ENCODE measurements at regions not wholly inside any gene's neighbourhood (a gene's known extent, or its start where the extent isn't known, plus 50 kb on each side); places are given as distances from the start of the nearest gene placed in this dataset.

DNA sequence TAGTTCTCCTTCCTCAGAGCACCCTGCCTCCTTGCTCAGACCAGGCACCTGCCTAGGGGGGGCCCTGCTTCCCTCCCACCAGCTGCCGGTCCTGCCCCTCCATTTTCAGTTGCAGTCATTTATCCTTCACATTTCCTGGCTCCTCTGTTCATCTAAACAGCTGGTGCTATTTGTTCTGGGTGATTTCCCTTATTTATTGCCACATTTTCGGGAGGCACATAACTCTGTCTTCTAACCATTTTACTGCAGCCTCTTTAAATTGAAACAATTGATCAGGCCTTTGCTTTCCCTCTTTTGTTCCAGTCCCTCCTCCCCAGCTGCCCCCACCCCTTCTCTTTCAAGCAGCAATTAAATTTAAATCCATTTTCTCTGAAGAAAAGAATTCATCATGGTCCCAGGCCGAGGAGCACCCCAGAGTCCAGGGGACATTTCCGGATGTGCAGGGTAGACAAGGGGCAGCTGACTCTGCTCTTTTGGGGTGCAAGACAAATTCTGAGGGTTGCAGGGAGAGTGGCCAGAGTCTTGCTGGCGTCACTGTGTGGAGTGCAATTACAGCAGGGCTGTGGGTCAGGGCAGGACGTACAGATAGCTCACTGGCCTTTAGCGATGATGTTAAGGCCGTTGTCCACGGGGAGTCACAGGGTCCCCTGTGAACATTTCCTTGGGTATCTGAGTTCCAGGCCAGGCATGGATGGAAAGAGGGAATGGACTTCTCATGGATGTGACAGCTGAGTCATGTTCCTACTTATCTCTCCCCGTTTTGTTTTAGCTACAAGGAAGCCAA, 476.4 kb downstream of the TBC1D22A start:
- Histone ChIP-seq H3K9ac (no peak overlapping the region), H3K36me3 (no peaks in the 10 kb centered on the region; a peak in 1 of 22 replicates), H3K4me1 (peaks cover 0 to 19% (median 8%) of the 10 kb centered on the region in 10 experiments; a peak in 11 of 20 replicates), H4K20me1 (no peaks in the 10 kb centered on the region), H3K4me3 (no peak overlapping the region), H3K27ac (no peak overlapping the region), H3K9me3 (replicated peaks in 1 of 11) (peaks cover 7 to 20% (median 16%) of the 10 kb centered on the region in 11 experiments), H3K27me3 (no peaks in the 10 kb centered on the region), H3K4me2 (no peak overlapping the region; a peak in 1 of 22 replicates)
- TF ChIP-seq Cebpa-rat (IDR thresholded peaks at IDR 0.05), result no peak

DNA sequence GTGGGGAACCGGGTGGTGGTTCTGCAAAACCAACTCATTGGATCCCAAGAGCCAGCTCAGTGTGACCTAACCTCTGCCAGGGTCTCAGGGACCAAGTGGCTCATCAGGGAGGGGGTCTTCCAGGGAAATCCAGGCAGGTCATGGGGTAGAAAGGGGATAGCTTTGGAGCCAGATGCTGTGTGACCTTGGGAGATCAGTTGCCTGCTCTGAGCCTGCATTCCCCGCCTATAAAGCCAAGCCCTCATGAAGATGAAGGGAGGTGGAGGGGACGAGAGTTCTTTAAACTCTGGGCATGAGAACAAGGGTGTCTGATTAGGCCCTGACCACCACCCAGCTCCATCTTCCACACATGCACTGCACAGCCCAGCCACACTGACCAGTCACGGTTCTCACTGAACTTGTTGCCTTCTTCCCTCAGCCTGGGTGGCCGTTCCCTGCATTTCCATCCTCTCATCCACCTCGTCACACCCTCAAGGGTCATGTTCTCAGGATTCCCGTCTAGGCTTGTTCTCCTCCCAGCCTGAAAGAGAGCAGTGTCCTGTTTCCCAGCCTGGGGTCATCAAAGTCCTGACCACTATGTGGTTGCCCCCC, 475.5 kb downstream of the TBC1D22A start:
- no peak for TF ChIP-seq Cebpa-rat (IDR thresholded peaks at IDR 0.05)
- no peak overlapping the region for H3K27ac ChIP-seq
- H3K27me3 ChIP-seq, result no peaks in the 10 kb centered on the region
- no peak overlapping the region for H3K9ac ChIP-seq
- no peak overlapping the region for H3K4me3 ChIP-seq
- peaks cover 0 to 19% (median 8%) of the 10 kb centered on the region in 10 experiments; a peak in 11 of 20 replicates for H3K4me1 ChIP-seq
- H3K9me3 ChIP-seq (replicated peaks in 1 of 11), result peaks cover 16 to 23% (median 20%) of the 10 kb centered on the region in 11 experiments
- H3K4me2 ChIP-seq, result no peak overlapping the region
- H3K36me3 ChIP-seq, result no peaks in the 10 kb centered on the region; a peak in 2 of 22 replicates
- H4K20me1 ChIP-seq, result no peaks in the 10 kb centered on the region

DNA sequence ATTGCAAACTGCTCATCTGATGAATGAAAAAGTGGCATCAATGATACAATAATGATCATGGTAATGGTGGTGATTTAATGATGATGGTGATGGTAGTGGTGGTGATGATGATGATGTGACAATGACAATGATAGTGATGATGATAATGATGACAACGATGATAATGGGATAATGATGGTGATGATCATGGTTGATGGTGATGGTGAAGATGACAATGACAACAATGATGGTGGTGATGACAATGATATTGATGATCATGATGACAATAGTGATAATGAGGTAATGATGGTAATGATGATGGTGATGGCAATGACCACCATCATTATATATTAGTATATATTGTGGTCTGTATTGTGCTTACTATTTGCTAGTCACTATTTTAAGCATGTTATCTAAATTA, 474.3 kb downstream of the TBC1D22A start:
- no peaks in the 10 kb centered on the region; a peak in 2 of 22 replicates for H3K36me3 ChIP-seq
- no peak overlapping the region for H3K4me2 ChIP-seq
- no peak overlapping the region for H3K4me3 ChIP-seq
- H3K27me3 ChIP-seq, result no peaks in the 10 kb centered on the region
- no peaks in the 10 kb centered on the region for H4K20me1 ChIP-seq
- peaks cover 0 to 19% (median 8%) of the 10 kb centered on the region in 10 experiments; a peak in 11 of 20 replicates for H3K4me1 ChIP-seq
- H3K9ac ChIP-seq, result no peak overlapping the region
- peaks cover 26 to 35% (median 29%) of the 10 kb centered on the region in 11 experiments for H3K9me3 ChIP-seq (replicated peaks in 1 of 11)
- TF ChIP-seq Cebpa-rat (IDR thresholded peaks at IDR 0.05), result no peak
- no peak overlapping the region for H3K27ac ChIP-seq

DNA sequence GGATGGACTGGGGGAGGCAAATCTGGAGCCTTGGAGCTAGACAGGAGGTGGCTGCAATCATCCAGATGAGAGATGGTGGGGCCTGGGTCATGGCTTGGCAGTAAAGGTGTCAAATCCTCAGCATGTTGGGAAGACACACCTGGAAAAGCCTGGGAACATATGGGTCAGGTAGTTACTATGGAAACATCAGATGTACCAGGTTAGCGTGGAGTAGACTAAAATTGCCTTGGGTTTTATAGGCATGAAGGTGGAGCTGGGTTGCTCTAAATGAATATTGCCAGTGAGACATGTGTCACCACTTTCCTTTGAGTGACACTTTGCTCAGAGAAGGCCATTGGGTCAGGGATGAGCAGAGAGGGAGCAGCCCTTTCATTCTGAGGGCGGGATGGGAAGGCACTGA, 473.7 kb downstream of the TBC1D22A start:
- H3K27me3 ChIP-seq, result no peaks in the 10 kb centered on the region
- no peak for TF ChIP-seq Cebpa-rat (IDR thresholded peaks at IDR 0.05)

DNA sequence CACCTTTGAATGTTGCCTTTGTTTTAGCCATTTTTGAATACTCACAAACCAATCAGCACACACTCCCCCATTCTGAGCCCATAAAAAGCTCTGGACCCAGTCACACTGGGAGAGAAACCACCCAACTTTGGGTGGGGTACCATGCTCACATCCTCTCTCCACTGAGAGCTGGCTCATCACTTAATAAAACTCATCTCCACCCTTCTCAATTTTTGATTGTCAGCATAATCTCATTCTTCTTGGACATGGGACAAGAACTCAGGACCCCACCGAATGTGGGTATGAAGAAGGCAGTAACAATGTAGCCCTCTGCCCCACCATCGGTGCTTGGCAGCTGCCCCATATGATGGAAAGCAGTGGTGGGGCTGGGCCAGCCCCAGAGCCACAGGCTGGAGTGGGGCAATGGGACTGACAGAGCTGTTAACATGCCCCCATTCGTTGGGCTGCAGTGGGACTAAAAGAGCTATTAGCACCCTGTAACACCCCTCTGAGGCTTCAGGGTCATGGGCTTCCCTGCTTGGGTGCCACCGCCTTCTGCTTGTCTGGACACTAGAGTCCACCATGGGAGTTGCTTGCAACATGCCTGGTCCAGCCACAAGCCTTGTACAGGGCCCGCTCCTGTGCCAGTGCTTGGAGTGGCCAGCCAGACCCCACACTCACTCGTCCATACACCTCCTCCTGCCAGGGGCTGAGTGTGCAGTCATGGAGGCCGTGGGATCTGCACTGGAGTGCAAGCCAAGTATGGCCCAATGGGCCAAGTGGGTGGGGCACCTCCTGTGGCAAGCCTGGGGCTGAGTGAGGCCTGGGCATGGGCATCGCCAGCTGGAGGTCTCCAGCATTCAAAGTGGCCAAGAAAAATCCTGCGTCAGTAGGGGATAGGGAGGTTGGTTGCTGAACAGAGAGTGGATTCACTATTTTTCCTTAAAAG, 471.1 kb downstream of the TBC1D22A start:
- Histone ChIP-seq H3K4me1 (peaks cover 0 to 3% (median 0%) of the 10 kb centered on the region in 10 experiments; a peak in 1 of 20 replicates), H3K36me3 (no peaks in the 10 kb centered on the region; a peak in 2 of 22 replicates), H3K4me3 (peak overlapping the region in 1 of 10 experiments; percentile 2; a peak in 2 of 20 replicates), H3K27me3 (no peaks in the 10 kb centered on the region), H3K27ac (no peak overlapping the region), H3K9me3 (replicated peaks in 1 of 11) (peaks cover 29 to 38% (median 33%) of the 10 kb centered on the region in 11 experiments), H3K4me2 (no peak overlapping the region), H4K20me1 (no peaks in the 10 kb centered on the region), H3K9ac (no peak overlapping the region)
- TF ChIP-seq Cebpa-rat (IDR thresholded peaks at IDR 0.05), result no peak

More for the DNA sequence above, 473.7 kb downstream of the TBC1D22A start:
- no peak overlapping the region for H3K27ac ChIP-seq
- no peaks in the 10 kb centered on the region; a peak in 2 of 22 replicates for H3K36me3 ChIP-seq
- no peak overlapping the region for H3K4me2 ChIP-seq
- peaks cover 0 to 19% (median 8%) of the 10 kb centered on the region in 10 experiments; a peak in 11 of 20 replicates for H3K4me1 ChIP-seq
- no peaks in the 10 kb centered on the region for H4K20me1 ChIP-seq
- peaks cover 26 to 38% (median 33%) of the 10 kb centered on the region in 11 experiments for H3K9me3 ChIP-seq (replicated peaks in 1 of 11)
- H3K9ac ChIP-seq, result no peak overlapping the region
- no peak overlapping the region for H3K4me3 ChIP-seq

DNA sequence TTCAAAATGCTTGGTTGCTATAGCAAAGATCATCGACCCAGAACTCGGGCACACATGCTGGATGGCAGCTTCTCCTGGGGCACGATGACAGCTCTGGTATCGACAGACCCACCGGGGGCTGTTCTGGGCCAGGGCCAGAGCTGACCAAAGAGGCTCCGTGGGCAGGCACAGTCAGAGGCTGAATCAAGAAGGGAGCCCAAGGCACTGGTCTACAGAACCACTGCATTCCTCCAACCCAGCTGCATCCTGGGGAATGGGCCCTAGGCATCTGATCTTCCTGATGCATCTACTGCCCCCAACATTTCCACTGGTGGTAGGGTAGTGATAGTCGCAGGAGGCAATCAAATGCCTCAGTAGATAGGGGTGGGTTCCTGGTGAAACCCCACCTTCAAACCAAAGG, 470.3 kb downstream of the TBC1D22A start:
- Histone ChIP-seq H3K4me2 (no peak overlapping the region), H3K27me3 (no peaks in the 10 kb centered on the region), H3K4me1 (no peaks in the 10 kb centered on the region), H3K27ac (no peak overlapping the region), H4K20me1 (no peaks in the 10 kb centered on the region), H3K36me3 (no peaks in the 10 kb centered on the region; a peak in 2 of 22 replicates), H3K9me3 (replicated peaks in 1 of 11) (peaks cover 32 to 43% (median 36%) of the 10 kb centered on the region in 11 experiments), H3K4me3 (no peak overlapping the region; a peak in 1 of 20 replicates), H3K9ac (no peak overlapping the region)
- no peak for TF ChIP-seq Cebpa-rat (IDR thresholded peaks at IDR 0.05)

DNA sequence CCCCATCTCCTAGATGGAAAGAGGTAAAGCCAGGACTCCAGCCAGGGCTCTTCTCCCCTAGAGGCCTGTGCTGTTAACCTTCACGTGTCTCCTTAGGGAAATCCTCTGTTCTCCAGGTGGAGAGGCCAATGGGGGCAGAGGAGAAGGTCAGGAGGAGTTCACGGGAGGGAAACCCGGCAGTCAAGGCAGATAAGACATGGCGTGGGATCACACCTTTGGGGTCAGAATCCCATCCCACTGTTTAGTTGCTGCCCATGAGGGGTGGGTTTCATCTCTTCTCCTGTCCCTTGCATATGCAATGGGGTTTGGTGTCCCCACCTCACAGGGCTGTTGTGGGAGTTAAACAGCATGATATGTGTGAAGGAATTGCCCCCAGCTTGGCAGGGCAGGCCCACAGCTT, 469.7 kb downstream of the TBC1D22A start:
- H3K27ac ChIP-seq, result no peak overlapping the region
- H3K4me2 ChIP-seq, result no peak overlapping the region
- TF ChIP-seq Cebpa-rat (IDR thresholded peaks at IDR 0.05), result no peak
- H3K4me3 ChIP-seq, result no peak overlapping the region
- no peak overlapping the region for H3K9ac ChIP-seq
- no peaks in the 10 kb centered on the region; a peak in 2 of 22 replicates for H3K36me3 ChIP-seq
- no peaks in the 10 kb centered on the region for H3K27me3 ChIP-seq
- H4K20me1 ChIP-seq, result no peaks in the 10 kb centered on the region
- peaks cover 32 to 43% (median 36%) of the 10 kb centered on the region in 11 experiments for H3K9me3 ChIP-seq (replicated peaks in 1 of 11)
- no peaks in the 10 kb centered on the region for H3K4me1 ChIP-seq

DNA sequence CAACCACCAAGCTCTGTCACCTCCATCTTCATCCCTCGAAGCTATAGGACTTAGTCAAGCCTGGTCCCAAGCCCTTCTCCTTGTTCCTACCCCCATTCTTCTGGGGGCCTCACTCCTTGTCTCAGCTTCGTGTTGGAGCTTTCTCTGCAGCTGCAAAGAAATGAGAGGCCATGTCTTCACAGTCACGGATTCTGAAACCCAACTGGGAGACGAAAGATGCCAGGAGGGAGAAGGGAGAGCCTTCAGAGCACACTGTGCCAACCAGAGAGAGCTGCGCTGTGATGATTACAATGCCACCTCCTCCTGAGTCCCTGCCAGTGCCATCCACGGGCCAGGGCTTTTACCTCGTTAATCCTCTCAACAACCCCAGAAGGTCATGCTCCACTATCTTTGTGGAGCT, 469.3 kb downstream of the TBC1D22A start:
- no peak overlapping the region for H3K9ac ChIP-seq
- no peak for TF ChIP-seq Cebpa-rat (IDR thresholded peaks at IDR 0.05)
- H4K20me1 ChIP-seq, result no peaks in the 10 kb centered on the region
- no peak overlapping the region for H3K4me3 ChIP-seq
- H3K4me1 ChIP-seq, result no peaks in the 10 kb centered on the region
- H3K27ac ChIP-seq, result no peak overlapping the region
- H3K9me3 ChIP-seq (replicated peaks in 1 of 11), result peaks cover 32 to 43% (median 36%) of the 10 kb centered on the region in 11 experiments
- no peaks in the 10 kb centered on the region; a peak in 2 of 22 replicates for H3K36me3 ChIP-seq
- no peak overlapping the region for H3K4me2 ChIP-seq
- H3K27me3 ChIP-seq, result no peaks in the 10 kb centered on the region

DNA sequence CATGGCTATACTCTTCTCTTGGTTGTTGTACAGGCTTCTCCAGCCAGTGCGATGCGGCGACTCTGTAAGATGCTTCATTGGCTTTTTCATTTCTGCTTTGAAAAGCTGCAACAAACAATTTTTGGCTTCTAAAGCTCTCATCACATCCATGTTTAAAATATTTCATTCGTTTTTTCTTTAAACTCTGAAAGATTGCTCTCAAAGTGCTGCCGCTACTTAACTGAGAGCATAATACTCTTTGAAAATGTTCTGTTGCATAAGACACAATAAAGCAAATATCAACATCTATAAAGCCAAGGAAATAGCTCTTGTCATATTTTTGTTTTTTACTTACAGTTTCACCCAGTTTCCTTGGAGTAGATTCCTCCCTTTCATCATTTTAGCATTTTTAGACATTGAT, 468.3 kb downstream of the TBC1D22A start:
- Histone ChIP-seq H3K27ac (no peak overlapping the region), H4K20me1 (no peaks in the 10 kb centered on the region), H3K27me3 (no peaks in the 10 kb centered on the region), H3K4me2 (no peak overlapping the region), H3K36me3 (no peaks in the 10 kb centered on the region; a peak in 2 of 22 replicates), H3K9ac (no peak overlapping the region), H3K4me1 (no peaks in the 10 kb centered on the region), H3K9me3 (replicated peaks in 1 of 11) (peaks cover 32 to 43% (median 36%) of the 10 kb centered on the region in 11 experiments), H3K4me3 (no peak overlapping the region)
- no peak for TF ChIP-seq Cebpa-rat (IDR thresholded peaks at IDR 0.05)
